HG03108 (cell line): ENCODE measurements at regions not wholly inside any gene's neighbourhood (a gene's known extent, or its start where the extent isn't known, plus 50 kb on each side); places are given as distances from the start of the nearest gene placed in this dataset.

ENCODE experiments used
- ATAC-seq: cut with Tn5 transposase; IDR thresholded peaks from one replicate; pipeline ENCODE4 v1.9.1; 2021; ENCODE audit warnings: moderate library complexity; ENCODE audit not compliant: unreplicated experiment

DNA sequence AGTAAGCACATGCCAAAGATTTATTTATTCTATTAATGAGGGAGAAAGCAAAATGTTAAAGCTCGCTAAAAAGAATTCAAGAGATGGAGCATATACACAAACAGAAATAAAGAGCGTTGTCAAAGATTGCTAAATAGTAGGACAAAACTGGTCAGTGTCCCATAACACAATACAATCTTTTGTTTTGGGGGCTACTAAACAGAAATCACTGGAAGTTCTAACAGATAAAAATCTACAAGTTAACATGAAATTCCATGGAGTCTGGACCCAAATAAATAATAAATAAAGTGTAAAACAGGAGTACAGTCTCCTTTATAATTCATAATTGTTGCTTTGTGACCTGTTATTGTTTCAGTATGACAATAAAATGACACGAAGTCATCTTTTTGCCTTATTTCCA is 115.2 kb upstream of the CNTNAP4 start:
- ATAC-seq = no peak

GRCh38 chr16:76164970-76165558 is 112.1 kb upstream of the CNTNAP4 start:
- no peak for ATAC-seq

DNA sequence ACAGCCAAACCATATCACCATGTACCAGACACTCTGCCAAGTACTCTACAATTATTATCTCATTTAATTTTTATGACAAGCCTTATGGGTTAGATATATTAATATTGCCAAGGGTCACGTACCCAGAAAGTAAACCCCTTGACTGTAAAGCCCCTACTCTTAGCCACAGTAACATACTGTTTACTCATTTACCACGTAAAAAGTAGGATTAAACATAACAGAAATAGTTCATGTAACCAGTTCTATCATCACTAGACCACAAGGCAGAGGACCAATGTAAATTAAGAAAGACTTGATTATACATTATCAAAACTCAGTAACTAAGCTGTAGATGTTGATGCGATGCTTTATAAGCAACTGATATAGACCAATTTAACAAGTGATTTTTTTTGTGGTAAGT is 101.5 kb upstream of the CNTNAP4 start:
- ATAC-seq = no peak

DNA sequence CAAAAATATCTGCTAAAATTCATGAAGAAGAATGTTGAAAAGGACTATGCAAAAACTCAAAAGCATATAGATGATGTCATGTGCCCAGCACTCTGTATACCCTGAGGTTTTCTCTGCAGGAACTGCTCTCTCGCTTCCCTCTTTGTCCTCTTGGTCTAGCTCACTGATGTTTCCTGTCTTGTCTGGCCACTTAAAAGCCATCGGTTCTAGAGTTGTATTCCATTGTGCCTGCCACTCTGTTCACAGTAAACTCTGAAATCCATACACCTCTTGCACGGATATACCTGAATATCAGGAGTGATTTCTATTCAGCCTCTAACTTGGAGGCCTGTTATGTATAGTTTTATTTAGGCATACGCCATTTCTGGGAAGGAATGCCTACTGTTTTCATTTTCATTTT is 101.0 kb upstream of the CNTNAP4 start:
- no peak for ATAC-seq

- no peak for ATAC-seq
Measured at GRCh38 chr16:76176616-76177015, 100.6 kb upstream of the CNTNAP4 start.

DNA sequence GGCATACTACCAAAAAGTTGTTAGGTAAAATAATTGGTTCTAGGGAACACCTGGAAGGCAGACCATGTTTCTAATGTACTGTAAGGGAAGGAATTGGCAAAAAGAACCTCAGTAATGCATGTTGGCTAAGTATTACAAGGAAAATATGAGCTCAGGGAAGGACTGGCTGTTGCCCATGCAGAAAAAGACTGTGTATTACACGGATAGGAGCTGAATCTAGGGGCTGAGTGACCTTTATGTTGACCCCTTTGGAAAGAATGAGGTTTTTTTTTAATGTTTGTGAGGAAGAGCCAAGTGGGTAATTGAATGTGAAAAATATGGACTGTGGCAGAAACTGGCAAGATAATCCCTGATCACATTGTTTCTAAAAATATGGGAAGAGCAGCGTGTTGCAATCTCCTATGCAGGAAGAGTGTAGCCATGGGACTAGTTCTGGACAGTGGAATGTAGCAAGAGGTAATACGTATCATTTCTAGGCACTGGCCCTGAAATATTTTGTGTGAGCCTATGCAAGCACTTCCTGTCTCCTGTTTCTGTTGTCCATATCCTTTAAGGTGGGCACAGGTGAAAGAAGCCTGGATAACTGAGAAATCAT is 95.1 kb upstream of the CNTNAP4 start:
- no peak for ATAC-seq

DNA sequence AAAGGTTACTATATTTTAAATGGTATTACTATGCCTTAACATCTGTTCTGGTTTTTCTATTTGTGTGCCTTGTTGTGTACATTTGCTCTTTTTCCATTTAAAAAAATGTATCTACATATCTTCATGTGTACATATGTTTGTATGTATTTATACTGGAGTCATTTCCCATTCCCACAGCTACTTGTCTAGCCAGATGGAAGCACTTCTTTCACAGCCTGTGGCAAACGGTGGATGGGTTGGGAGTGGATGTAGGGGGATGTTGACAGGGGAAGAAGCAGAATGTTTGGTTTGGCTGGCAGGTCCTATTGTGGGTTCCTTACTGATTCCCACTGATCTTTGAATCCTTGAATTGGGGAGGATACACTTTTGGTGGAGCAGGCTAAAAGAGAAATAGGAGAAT is 93.6 kb upstream of the CNTNAP4 start:
- ATAC-seq = no peak

- no peak for ATAC-seq
Measured at GRCh38 chr16:76190057-76190456, 87.1 kb upstream of the CNTNAP4 start.

- no peak for ATAC-seq
Measured at GRCh38 chr16:76190480-76190879, 86.7 kb upstream of the CNTNAP4 start.

DNA sequence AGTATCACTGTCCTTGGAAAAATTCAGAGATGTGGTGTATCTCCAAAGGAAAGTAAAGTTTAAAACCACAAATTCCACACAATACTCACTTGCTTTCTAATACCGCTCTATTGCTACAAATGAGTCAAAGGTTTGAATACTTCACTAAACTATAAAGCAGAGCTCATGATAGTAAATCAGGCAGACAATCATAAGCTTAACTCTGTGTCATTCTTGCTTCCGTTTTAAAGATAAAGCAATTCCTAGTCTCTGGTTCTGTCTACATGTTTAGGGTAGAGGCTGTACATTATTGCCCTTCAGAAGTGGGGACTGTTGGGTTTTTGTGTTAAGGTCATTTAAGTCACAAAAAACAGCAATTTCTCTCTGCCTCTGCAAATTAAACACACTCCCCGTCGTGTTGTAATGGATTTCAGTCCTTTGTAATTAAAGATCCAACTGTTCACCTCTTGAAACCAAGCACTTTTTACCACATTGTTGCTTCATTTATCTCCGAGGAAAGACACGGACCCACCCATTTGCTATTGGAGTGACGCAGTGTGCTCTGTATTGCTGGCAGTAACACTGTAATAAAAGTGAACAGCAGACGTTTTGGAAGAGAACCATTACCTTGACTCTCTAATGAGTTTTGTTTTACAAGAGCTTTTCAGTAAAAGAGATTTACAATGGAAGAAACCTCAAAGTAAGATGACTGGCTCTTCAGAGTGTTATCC is 83.1 kb upstream of the CNTNAP4 start:
- no peak for ATAC-seq

DNA sequence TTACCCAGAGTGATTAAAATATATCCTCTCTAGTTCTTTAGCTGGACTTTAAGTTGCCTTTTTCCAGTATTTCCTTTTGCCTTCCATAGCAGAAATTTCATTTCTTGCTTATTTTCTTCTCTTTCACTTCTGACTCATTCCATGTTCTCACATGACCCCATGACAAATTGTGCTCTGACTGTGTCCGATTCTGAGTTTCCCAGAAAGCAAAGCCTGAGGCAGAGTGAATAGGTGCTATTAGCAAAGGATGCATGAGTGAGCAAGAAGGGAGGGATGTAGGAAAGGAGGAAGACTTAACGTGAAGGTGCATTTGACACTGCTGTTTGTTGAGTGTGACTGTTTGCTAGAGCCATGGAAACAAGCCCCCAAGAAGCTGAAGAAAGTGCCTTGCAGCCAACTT is 82.6 kb upstream of the CNTNAP4 start:
- no peak for ATAC-seq

GRCh38 chr16:76195056-76195455 is 82.1 kb upstream of the CNTNAP4 start:
- no peak for ATAC-seq

GRCh38 chr16:76195648-76196047 is 81.6 kb upstream of the CNTNAP4 start:
- ATAC-seq = no peak

DNA sequence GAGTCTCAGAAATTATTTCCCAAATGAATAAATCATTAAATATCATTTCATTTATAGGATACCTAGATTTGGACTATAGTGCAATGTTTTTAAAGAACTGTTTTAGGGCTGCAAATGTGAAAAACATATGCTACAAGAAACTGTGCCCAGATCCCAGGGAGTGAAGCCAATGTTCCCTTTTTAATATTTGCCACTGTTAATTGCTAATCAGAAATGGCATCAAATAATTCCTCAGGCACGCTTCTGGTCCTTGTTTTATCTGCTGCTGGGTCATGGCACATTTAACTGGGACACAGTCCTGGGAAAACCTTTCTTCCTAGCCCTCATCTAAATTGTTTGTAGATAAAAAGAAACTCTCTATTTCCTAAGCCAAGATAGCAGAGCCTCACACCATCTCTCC is 79.3 kb upstream of the CNTNAP4 start:
- ATAC-seq = no peak

- no peak for ATAC-seq
Measured at GRCh38 chr16:76199681-76200220, 77.5 kb upstream of the CNTNAP4 start.

- no peak for ATAC-seq
Measured at GRCh38 chr16:76201385-76201784, 75.8 kb upstream of the CNTNAP4 start.

GRCh38 chr16:76204249-76204648 is 73.0 kb upstream of the CNTNAP4 start:
- ATAC-seq = no peak

DNA sequence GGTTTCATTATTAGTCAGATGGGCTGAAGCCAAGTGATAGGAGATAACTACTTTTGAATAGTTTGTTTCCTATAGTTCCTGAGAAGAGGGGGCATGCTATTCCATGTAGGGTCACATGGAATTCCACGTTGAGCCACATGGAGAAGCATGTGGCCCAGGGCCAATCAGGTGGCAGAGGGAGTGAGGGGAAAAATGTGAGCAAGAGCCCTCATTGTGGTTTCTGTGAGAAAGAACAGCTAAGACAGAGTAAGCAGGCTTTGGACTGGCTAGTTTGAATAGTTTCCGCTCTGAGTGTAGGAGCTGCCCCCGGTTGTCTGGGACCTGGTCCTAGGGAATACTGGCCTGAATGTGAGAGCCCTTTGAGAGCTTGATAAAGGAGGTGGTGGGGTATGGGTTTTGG is 69.9 kb upstream of the CNTNAP4 start:
- ATAC-seq = no peak

- ATAC-seq = no peak
Measured at GRCh38 chr16:76210157-76210556, 67.0 kb upstream of the CNTNAP4 start.

DNA sequence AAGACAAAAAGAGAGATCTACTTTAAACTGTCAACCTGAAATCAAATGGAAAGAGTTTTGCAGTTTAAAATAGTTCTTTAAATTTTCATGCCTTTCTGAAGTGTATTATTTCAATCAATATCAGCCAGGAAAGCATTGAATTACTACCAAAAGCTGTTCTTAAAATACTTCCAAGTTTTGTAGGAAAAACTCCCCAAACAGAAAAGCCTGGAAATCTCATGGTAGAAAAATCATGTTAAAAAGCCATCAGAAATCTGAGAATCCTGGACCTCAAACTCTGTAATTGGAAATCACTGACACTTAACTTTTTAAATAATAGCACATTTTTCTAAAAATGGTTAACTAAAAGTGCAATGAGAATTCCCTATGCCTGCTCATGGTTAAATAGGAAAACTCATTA is 63.3 kb upstream of the CNTNAP4 start:
- no peak for ATAC-seq

DNA sequence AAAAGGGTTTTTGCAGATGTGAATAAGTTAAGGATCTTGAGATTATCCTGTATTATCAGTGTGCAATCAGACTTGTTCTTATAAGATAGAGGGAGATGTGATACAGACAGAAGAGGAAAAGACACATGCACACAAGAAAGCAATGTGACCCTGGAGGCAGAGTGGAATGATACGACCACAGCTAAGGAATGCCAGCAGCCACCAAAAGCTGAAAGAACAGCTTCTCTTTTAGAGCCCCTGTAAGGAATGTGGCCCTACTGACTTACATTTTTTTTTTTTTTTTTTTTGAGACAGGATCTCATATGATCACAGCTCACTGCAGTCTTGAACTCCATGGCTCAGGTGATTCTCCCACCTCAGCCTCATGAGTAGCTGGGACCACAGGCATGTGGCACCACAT is 62.3 kb upstream of the CNTNAP4 start:
- no peak for ATAC-seq

- ATAC-seq = no peak
Measured at GRCh38 chr16:76222087-76222486, 55.1 kb upstream of the CNTNAP4 start.
